Testis (tissue), 2 donors: ENCODE measurements at regions not wholly inside any gene's neighbourhood (a gene's known extent, or its start where the extent isn't known, plus 50 kb on each side); places are given as distances from the start of the nearest gene placed in this dataset.

Experiments
- DNase-seq: peaks from one replicate; pipeline ENCODE4 v3.0.0-alpha.2; 2019
- H3K27ac ChIP-seq, 2 donors: fragments of 200-600 bp; sonication (generic); one replicate each; pipeline ENCODE4 v1.5.1; 2019
- H3K27me3 ChIP-seq: fragments of 200-600 bp; sonication (generic); one replicate; pipeline ENCODE4 v1.5.1; 2019
- H3K36me3 ChIP-seq: fragments of 200-600 bp; sonication (generic); one replicate; pipeline ENCODE4 v1.5.1; 2017; ENCODE audit warnings: low read depth; ENCODE audit errors: missing control alignments
- H3K4me1 ChIP-seq: fragments of 200-600 bp; sonication (generic); one replicate; pipeline ENCODE4 v1.5.1; 2019
- H3K4me3 ChIP-seq, 2 donors: fragments of 200-600 bp; sonication (generic); one replicate each; pipeline ENCODE4 v1.5.1; 2017 to 2019
- H3K9me3 ChIP-seq: fragments of 200-600 bp; sonication (generic); one replicate; pipeline ENCODE4 v1.5.1; 2017
- CTCF ChIP-seq, 3 experiments: fragments of 450-650 bp in 2 of 3; fragments of 200-600 bp in 1 of 3; sonication (generic) in 1 of 3; IDR thresholded peaks; one replicate each; pipeline ENCODE4 v1.5.1; 2016 to 2019; ENCODE audit warnings: antibody characterized with exemption in 3 of 3, mild to moderate bottlenecking in 2 of 3, moderate library complexity in 1 of 3
- POLR2A ChIP-seq: fragments of 450-650 bp; IDR thresholded peaks from one replicate; pipeline ENCODE4 v1.6.1; 2017; ENCODE audit warnings: antibody characterized with exemption, mild to moderate bottlenecking, moderate library complexity
- WGBS, 2 donors: methylation state at CpG; one replicate each; pipeline ENCODE4 v1.1.5; 2018; 5-methylcytosine and 5-hydroxymethylcytosine counted together
- intact Hi-C: fragments of 100-400 bp; cut with DNase I; formaldehyde crosslinking; loops from one replicate; pipeline ENCODE4 v1.15.1; 2023; ENCODE audit warnings: low total_unique reads

- TF ChIP-seq POLR2A (no peak), CTCF (IDR thresholded peaks at IDR 0.05) (no peak)
- H3K4me1 ChIP-seq, result peaks cover 27% of the 10 kb centered on the region
- 41 to 53% methylated on average over 6 of the region's 6 CpGs for WGBS, 2 donors
- no peaks in the 10 kb centered on the region for H3K36me3 ChIP-seq
- no peak overlapping the region for H3K4me3 ChIP-seq
- no peaks in the 10 kb centered on the region for H3K27me3 ChIP-seq
- peak; percentile 30 for DNase-seq
- no peak overlapping the region for H3K27ac ChIP-seq
- intact Hi-C loops, result no loop called here
- no peaks in the 10 kb centered on the region for H3K9me3 ChIP-seq
Observed at GRCh38 chr1:9452516-9453140, 86.6 kb upstream of the SLC25A33 start.

- 80 to 86% methylated on average over 11 to 13 of the region's 13 CpGs for WGBS, 2 donors
- intact Hi-C loops, result no loop called here
- H3K27ac ChIP-seq, result no peak overlapping the region
Observed at GRCh38 chr1:9453375-9453774, 85.9 kb upstream of the SLC25A33 start.

GRCh38 chr1:9453779-9454418 is 85.4 kb upstream of the SLC25A33 start:
- Histone ChIP-seq H3K4me3 (no peak overlapping the region), H3K36me3 (no peaks in the 10 kb centered on the region), H3K27me3 (no peaks in the 10 kb centered on the region), H3K4me1 (peaks cover 21% of the 10 kb centered on the region), H3K9me3 (no peaks in the 10 kb centered on the region), H3K27ac (no peak overlapping the region)
- DNase-seq, result no peak
- intact Hi-C loops, result no loop called here
- 54 to 61% methylated on average over 13 of the region's 13 CpGs for WGBS, 2 donors
- TF ChIP-seq POLR2A (no peak), CTCF (IDR thresholded peaks at IDR 0.05) (no peak)

More at GRCh38 chr1:9453375-9453774, 85.9 kb upstream of the SLC25A33 start:
- H3K9me3 ChIP-seq, result no peaks in the 10 kb centered on the region
- H3K36me3 ChIP-seq, result no peaks in the 10 kb centered on the region
- no peak overlapping the region for H3K4me3 ChIP-seq
- no peak for TF ChIP-seq POLR2A
- TF ChIP-seq CTCF (IDR thresholded peaks at IDR 0.05), result no peak
- no peak for DNase-seq
- no peaks in the 10 kb centered on the region for H3K27me3 ChIP-seq
- peaks cover 27% of the 10 kb centered on the region for H3K4me1 ChIP-seq

- no peaks in the 10 kb centered on the region for H3K27me3 ChIP-seq
- H3K4me1 ChIP-seq, result peaks cover 16% of the 10 kb centered on the region
- H3K4me3 ChIP-seq, result no peak overlapping the region
- no peak overlapping the region for H3K27ac ChIP-seq
- H3K36me3 ChIP-seq, result no peaks in the 10 kb centered on the region
- TF ChIP-seq CTCF (IDR thresholded peaks at IDR 0.05) (no peak), POLR2A (no peak)
- 93 to 95% methylated on average over 13 of the region's 13 CpGs for WGBS, 2 donors
- H3K9me3 ChIP-seq, result no peaks in the 10 kb centered on the region
- DNase-seq, result no peak
- intact Hi-C loops, result no loop called here
Observed at GRCh38 chr1:9454494-9455066, 84.7 kb upstream of the SLC25A33 start.
